ENCODE measurements at regions not wholly inside any gene's neighbourhood (a gene's known extent, or its start where the extent isn't known, plus 50 kb on each side); places are given as distances from the start of the nearest gene placed in this dataset.

- TF ChIP-seq YY1 (IDR thresholded peaks at IDR 0.05; ENCODE audit: low read depth) (no peak), TCF12 (IDR thresholded peaks at IDR 0.05; ENCODE audit: low read depth) (no peak), CEBPB (IDR thresholded peaks at IDR 0.05) (no peak), RAD21 (IDR thresholded peaks at IDR 0.05; ENCODE audit: low read depth) (no peak), NFIC (IDR thresholded peaks at IDR 0.05) (no peak), EP300 (IDR thresholded peaks at IDR 0.05; ENCODE audit: borderline replicate concordance) (no peak), FOXM1 (IDR thresholded peaks at IDR 0.05; ENCODE audit: borderline replicate concordance, low read depth) (no peak), ZBTB7A (IDR thresholded peaks at IDR 0.05; ENCODE audit: low read depth) (no peak), CREB1 (IDR thresholded peaks at IDR 0.05; ENCODE audit: low read depth) (no peak), TAF1 (IDR thresholded peaks at IDR 0.05; ENCODE audit: low read depth) (no peak)
- TF ChIP-seq, protein P1, sequence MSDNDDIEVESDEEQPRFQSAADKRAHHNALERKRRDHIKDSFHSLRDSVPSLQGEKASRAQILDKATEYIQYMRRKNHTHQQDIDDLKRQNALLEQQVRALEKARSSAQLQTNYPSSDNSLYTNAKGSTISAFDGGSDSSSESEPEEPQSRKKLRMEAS (IDR thresholded peaks at IDR 0.05), result no peak
These were observed 386.3 kb downstream of the AASDHPPT start for GRCh38 chr11:106463796-106464201.

DNA sequence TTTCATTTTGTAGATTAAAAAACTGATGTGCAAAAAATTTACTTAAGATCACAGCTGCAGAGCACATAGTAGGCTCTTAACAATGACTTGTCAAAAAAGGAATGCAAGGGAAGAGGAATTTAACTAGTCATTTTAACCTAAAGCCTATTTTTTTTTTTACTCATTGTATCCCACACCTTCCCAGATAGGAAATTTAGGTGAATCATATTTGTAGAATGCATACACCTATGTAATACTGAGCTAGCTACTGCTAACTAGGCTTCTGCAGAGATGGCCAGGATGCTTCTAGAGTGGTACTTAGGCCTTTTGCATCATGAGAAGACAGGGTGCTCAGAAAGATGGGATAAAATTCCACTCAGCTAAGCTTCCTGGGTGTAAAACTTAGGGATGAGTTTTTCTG lies 387.3 kb downstream of the AASDHPPT start:
- TF ChIP-seq, protein P1 (IDR thresholded peaks at IDR 0.05), result no peak
- no peak for TF ChIP-seq REST (IDR thresholded peaks at IDR 0.05; ENCODE audit: low read depth)
- TF ChIP-seq FOXM1 (IDR thresholded peaks at IDR 0.05; ENCODE audit: borderline replicate concordance, low read depth), result no peak
- TF ChIP-seq TAF1 (IDR thresholded peaks at IDR 0.05; ENCODE audit: low read depth), result no peak
- TF ChIP-seq CEBPB (IDR thresholded peaks at IDR 0.05), result no peak

GRCh38 chr11:106466521-106467080 lies 389.1 kb downstream of the AASDHPPT start:
- TF ChIP-seq, protein P2, sequence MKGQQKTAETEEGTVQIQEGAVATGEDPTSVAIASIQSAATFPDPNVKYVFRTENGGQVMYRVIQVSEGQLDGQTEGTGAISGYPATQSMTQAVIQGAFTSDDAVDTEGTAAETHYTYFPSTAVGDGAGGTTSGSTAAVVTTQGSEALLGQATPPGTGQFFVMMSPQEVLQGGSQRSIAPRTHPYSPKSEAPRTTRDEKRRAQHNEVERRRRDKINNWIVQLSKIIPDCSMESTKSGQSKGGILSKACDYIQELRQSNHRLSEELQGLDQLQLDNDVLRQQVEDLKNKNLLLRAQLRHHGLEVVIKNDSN (IDR thresholded peaks at IDR 0.05), result no peak
- TF ChIP-seq NFIC (IDR thresholded peaks at IDR 0.05) (no peak), EGR1 (IDR thresholded peaks at IDR 0.05) (no peak), CREB1 (IDR thresholded peaks at IDR 0.05; ENCODE audit: low read depth) (no peak), FOXM1 (IDR thresholded peaks at IDR 0.05; ENCODE audit: borderline replicate concordance, low read depth) (no peak), TCF12 (IDR thresholded peaks at IDR 0.05; ENCODE audit: low read depth) (no peak), CEBPB (IDR thresholded peaks at IDR 0.05) (no peak), TAF1 (IDR thresholded peaks at IDR 0.05; ENCODE audit: low read depth) (no peak), ZBTB7A (IDR thresholded peaks at IDR 0.05; ENCODE audit: low read depth) (no peak), EP300 (IDR thresholded peaks at IDR 0.05; ENCODE audit: borderline replicate concordance) (no peak), YY1 (IDR thresholded peaks at IDR 0.05; ENCODE audit: low read depth) (no peak), REST (IDR thresholded peaks at IDR 0.05; ENCODE audit: low read depth) (no peak), RAD21 (IDR thresholded peaks at IDR 0.05; ENCODE audit: low read depth) (no peak), TEAD4 (IDR thresholded peaks at IDR 0.05) (no peak)
- TF ChIP-seq, protein P1 (IDR thresholded peaks at IDR 0.05), result no peak

- no peak for TF ChIP-seq EP300 (IDR thresholded peaks at IDR 0.05; ENCODE audit: borderline replicate concordance)
- TF ChIP-seq, protein P2 (IDR thresholded peaks at IDR 0.05), result no peak
- TF ChIP-seq TEAD4 (IDR thresholded peaks at IDR 0.05), result no peak
- TF ChIP-seq ZBTB7A (IDR thresholded peaks at IDR 0.05; ENCODE audit: low read depth), result no peak
- TF ChIP-seq CEBPB (IDR thresholded peaks at IDR 0.05), result no peak
- TF ChIP-seq TAF1 (IDR thresholded peaks at IDR 0.05; ENCODE audit: low read depth), result no peak
- TF ChIP-seq FOXM1 (IDR thresholded peaks at IDR 0.05; ENCODE audit: borderline replicate concordance, low read depth), result no peak
- no peak for TF ChIP-seq YY1 (IDR thresholded peaks at IDR 0.05; ENCODE audit: low read depth)
- TF ChIP-seq EGR1 (IDR thresholded peaks at IDR 0.05), result no peak
- TF ChIP-seq REST (IDR thresholded peaks at IDR 0.05; ENCODE audit: low read depth), result no peak
- TF ChIP-seq TCF12 (IDR thresholded peaks at IDR 0.05; ENCODE audit: low read depth), result no peak
These were observed 390.0 kb downstream of the AASDHPPT start for GRCh38 chr11:106467501-106467900.

Data from Ishikawa (cell line).